H54 (cell line): ENCODE measurements at regions not wholly inside any gene's neighbourhood (a gene's known extent, or its start where the extent isn't known, plus 50 kb on each side); places are given as distances from the start of the nearest gene placed in this dataset.
"Not testable (repeated sequence)": the region's sequence is repeated elsewhere in the genome, so short reads cannot be mapped to it uniquely, and the experiment has no call there.

Experiments
- DNase-seq: peaks from one replicate; pipeline ENCODE4 v3.0.0; 2011; ENCODE audit warnings: low spot score, mixed read lengths; ENCODE audit not compliant: insufficient read length
- FAIRE-seq: peaks from 3 replicates; lab custom pipeline; 2011; peaks lifted over from hg19 to GRCh38; lab: Jason Lieb, UNC
- POLR2A ChIP-seq: IDR thresholded peaks from 2 replicates; pipeline ENCODE4 v1.6.1; 2011; ENCODE audit warnings: low read depth, mild to moderate bottlenecking, low read length

- TF ChIP-seq POLR2A: no peak
- FAIRE-seq (no peak), DNase-seq (no peak)
Observed at GRCh38 chr5:103780794-103781193, 218.2 kb upstream of the NUDT12 start.

- peak; percentile 93 for FAIRE-seq
- TF ChIP-seq POLR2A: no peak
- peak; percentile 21 for DNase-seq
Observed at GRCh38 chr5:103774721-103775120, 212.1 kb upstream of the NUDT12 start.

- FAIRE-seq: no peak
- no peak for DNase-seq
- no peak for TF ChIP-seq POLR2A
Observed at GRCh38 chr5:103772248-103772647, 209.7 kb upstream of the NUDT12 start.

- DNase-seq: no peak
- no peak for FAIRE-seq
- TF ChIP-seq POLR2A: no peak
Observed at GRCh38 chr5:103764403-103764802, 201.8 kb upstream of the NUDT12 start.

- no peak for TF ChIP-seq POLR2A
- DNase-seq: no peak
- no peak for FAIRE-seq
Observed at GRCh38 chr5:103758996-103759395, 196.4 kb upstream of the NUDT12 start.

- TF ChIP-seq POLR2A: no peak
- DNase-seq: no peak
- FAIRE-seq: no peak
Observed at GRCh38 chr5:103755974-103756373, 193.4 kb upstream of the NUDT12 start.

- FAIRE-seq: peak; percentile 43
- no peak for TF ChIP-seq POLR2A
- DNase-seq: no peak
Observed at GRCh38 chr5:103745353-103746065, 182.9 kb upstream of the NUDT12 start.

GRCh38 chr5:103744159-103744558, 181.6 kb upstream of the NUDT12 start:
- TF ChIP-seq POLR2A: no peak

GRCh38 chr5:103743421-103743820, 180.8 kb upstream of the NUDT12 start:
- no peak for TF ChIP-seq POLR2A
- DNase-seq (no peak), FAIRE-seq (peak; percentile 15)

More at GRCh38 chr5:103744159-103744558, 181.6 kb upstream of the NUDT12 start:
- no peak for DNase-seq
- FAIRE-seq: peak; percentile 89

GRCh38 chr5:103741984-103742383, 179.4 kb upstream of the NUDT12 start:
- TF ChIP-seq POLR2A: no peak
- no peak for DNase-seq
- FAIRE-seq: no peak

GRCh38 chr5:103736343-103736742, 173.8 kb upstream of the NUDT12 start:
- DNase-seq, FAIRE-seq: not testable (repeated sequence)

- FAIRE-seq (no peak), DNase-seq (no peak)
- TF ChIP-seq POLR2A: no peak
Observed at GRCh38 chr5:103724271-103724670, 161.7 kb upstream of the NUDT12 start.

- DNase-seq: no peak
- TF ChIP-seq POLR2A: no peak
- FAIRE-seq: no peak
Observed at GRCh38 chr5:103721183-103721582, 158.6 kb upstream of the NUDT12 start.

- FAIRE-seq: no peak
Observed at GRCh38 chr5:103718108-103718507, 155.5 kb upstream of the NUDT12 start.

GRCh38 chr5:103708601-103709000, 146.0 kb upstream of the NUDT12 start:
- no peak for DNase-seq
- TF ChIP-seq POLR2A: no peak
- no peak for FAIRE-seq

More at GRCh38 chr5:103718108-103718507, 155.5 kb upstream of the NUDT12 start:
- no peak for TF ChIP-seq POLR2A
- DNase-seq: no peak
